Posterior cingulate gyrus (tissue), 11 donors: ENCODE measurements at regions not wholly inside any gene's neighbourhood (a gene's known extent, or its start where the extent isn't known, plus 50 kb on each side); places are given as distances from the start of the nearest gene placed in this dataset.
A peak's percentile ranks its signal among the peaks of the same experiment; 100 is the strongest.

Source experiments
- DNase-seq, 10 donors: peaks; one replicate each; pipeline versions ENCODE4 v3.0.0 to v3.0.0-alpha.2; 2020 to 2021; ENCODE audit warnings: mixed read lengths in 3 of 10
- intact Hi-C: fragments of 100-400 bp; cut with DNase I; formaldehyde crosslinking; loops from one replicate; pipeline ENCODE4 v1.15.1; 2023

DNA sequence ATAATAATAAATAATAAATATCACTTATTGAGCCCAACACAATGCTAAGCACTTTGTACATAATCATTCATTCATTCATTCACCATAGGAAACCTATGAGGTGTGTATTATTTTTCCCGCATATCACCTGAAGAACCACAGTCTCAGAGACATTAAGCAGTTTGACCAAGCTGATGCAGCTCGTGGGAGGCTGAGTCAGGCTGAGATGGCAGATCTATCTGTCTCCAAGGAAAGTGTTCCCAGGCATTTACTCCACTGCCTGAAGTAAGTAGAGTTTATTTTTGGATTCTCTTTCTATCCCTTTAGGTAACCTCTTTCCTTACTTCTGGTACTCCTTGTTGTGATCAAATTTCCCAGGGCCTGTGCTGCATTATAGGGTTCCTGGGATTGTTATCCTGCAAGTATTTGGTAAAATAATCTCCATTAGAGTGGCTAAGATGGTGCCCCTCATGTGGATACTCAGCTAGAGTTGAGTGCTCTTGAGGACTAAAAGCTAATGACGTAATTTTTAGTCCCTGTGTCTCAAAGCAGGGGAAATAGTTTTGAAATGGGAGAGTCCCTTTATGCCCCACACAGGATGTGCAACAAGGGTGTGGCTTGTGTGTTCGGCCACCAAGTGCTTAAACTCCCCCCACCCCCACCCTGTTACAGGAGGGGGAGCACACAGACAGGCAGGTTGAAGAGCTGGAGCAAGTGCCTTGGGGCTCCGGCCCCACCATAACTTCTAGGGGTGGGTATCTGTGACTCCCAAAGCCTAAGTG lies 467.0 kb downstream of the STIM2 start:
- intact Hi-C loops, result no loop called here

DNA sequence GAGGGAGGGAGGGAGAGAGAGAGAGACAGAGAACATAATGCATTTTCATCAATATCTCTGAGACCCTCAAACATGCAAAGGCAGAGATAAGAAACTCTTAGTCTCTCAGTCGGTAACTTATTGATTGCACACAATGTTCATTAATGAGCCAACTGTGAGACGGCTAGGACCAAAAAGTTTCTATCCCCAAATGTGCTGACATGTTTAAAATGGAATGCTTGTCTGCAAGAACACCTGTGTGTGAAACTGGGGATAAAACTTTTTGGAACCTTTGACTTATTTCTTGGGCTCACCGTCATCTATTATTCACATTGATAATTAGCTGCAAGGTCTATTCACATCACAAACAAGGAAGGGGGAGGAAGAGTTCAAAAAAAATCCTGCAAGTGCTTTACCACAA lies 477.9 kb downstream of the STIM2 start:
- DNase-seq, result no peak
- intact Hi-C loops, result no loop called here

More for the DNA sequence above, 467.0 kb downstream of the STIM2 start:
- no peak for DNase-seq

DNA sequence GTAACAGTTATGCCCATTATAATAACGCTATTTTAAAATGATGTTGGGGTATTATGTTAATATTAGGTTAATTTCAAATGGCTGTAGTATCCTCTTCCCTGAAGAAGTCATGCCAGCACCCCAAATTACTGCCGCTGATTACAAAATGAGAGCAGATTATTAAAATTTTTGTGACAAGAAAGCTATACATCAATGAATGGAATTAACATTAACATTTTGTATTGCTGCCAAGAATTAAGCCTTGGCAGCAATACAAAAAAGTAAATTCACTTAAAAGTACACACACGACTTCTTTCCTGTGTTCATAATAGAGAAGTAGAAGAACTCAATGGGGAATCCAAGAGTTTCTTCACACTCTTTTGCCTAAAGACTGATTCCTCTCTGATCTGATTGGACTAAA lies 482.8 kb downstream of the STIM2 start:
- intact Hi-C loops, result no loop called here
- no peak for DNase-seq

DNA sequence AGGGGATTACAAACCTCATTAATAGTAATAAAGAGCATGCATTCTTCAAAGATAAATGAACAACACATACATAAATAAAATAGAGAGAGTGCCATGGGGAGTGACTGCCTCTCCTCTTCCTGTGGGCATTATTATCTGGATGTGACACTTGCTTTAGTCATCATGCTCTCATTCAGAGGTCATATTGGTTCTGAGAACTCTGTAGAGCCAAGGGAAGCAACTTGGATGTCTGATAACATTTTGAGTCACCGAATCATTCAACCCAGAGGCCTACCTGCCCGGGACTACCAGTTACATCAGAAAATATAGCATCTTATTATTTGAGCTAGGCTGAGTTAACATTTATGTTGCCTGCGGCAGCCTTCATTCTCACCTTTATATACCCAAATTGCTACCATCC lies 489.5 kb downstream of the STIM2 start:
- intact Hi-C loops, result no loop called here
- DNase-seq, result no peak

DNA sequence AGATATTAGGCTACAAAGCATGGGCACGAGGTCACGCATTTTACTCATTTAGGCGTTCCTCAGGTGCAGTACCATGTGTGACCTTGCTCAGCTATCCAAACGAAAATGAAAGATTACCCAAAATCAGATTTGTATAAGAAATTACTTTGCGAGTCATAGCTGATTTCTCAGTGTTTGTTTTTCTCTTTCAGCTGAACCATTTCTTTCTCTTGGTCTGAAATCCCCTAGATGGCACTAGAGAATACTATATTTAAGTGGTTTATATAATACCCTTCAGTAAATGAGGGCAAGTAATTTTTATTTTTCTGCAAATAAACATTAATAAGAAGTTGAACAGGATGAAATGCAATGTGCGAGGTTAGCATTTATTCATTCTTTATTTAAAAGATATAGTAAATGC lies 496.6 kb downstream of the STIM2 start:
- no peak for DNase-seq
- intact Hi-C loops, result no loop called here

DNA sequence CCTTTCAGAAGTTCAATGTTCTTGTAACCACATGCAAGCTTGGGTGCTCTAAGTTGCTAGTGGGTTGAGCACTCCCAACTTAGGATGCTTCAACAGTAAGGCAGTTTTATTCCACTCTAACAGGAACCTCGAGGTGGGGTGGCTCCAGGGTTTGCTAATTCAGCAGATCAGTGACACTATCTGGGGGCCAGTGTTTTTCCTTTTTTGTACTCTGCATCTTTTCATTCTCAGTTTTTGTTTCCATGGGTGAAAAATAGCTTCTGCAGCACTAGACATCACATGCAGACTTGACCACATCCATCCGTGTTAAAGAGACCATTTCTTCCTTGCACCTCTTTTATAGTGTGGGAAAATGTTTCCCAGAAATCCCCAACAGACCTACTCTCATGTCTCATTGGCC lies 497.6 kb downstream of the STIM2 start:
- no peak for DNase-seq
- intact Hi-C loops, result no loop called here

DNA sequence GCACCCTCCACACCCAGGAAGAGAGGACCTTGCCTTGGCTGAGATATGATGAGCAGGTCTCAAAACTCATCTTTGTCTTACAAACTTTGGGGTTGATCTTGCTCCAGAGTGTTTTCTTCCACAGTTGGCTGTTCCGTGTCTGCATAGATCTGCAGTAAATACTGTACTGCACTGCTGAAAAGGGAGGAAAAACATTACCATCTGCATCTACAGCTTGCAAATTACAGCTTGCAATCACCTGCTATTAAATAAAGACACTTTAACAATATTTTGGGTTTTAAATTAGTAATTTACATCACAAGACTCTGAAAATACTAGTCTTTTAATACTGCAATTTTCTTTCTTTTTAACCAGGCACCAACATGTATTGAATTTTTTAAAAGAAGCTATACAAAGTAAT lies 499.5 kb downstream of the STIM2 start:
- intact Hi-C loops, result no loop called here
- no peak for DNase-seq

DNA sequence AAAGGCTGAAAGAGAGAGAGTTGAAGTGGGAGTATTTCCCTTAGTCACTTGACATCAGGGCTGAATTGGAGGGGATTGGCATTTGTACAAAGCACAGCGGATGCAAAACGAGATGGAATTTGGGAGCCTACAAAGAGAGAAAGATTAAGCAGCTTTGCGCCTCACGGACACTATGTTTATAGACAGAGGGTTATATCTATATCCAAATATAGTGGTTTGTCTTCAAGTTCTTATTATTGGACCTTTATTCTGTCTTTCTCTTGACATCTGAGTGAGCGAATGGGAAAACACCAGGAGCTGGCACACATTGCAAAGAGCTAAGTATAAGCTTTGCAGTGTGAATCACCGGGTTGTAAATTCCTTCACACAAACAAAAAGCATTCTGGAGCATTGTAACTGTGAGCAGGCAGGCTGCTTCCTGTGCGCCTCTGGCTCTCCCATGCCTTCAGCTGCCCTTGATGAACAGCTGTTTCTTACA lies 500.2 kb downstream of the STIM2 start:
- peak in 4 of 10 donors; percentile 6 to 80 (median 44) for DNase-seq
- intact Hi-C loops, result no loop called here

DNA sequence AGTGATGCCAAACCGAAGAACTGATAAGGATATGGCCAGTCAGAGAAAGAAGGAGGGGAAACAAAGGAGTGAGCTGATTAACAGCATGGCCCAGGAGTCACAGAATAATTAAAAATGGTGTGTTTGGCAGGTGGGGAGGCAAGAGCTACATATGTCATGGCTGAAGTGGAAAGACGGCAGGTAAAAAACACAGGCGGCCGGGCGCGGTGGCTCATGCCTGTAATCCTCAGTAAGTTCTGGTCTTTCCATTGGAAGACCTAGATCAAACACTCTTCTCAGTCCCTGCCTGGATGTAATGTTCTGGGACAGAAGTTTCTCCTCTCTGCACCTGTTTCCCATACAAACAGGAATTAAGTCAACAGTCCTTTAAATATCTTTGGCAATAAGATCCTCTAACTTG lies 503.9 kb downstream of the STIM2 start:
- DNase-seq, result peak in 2 of 10 donors; percentile 53 to 56
- intact Hi-C loops, result no loop called here

DNA sequence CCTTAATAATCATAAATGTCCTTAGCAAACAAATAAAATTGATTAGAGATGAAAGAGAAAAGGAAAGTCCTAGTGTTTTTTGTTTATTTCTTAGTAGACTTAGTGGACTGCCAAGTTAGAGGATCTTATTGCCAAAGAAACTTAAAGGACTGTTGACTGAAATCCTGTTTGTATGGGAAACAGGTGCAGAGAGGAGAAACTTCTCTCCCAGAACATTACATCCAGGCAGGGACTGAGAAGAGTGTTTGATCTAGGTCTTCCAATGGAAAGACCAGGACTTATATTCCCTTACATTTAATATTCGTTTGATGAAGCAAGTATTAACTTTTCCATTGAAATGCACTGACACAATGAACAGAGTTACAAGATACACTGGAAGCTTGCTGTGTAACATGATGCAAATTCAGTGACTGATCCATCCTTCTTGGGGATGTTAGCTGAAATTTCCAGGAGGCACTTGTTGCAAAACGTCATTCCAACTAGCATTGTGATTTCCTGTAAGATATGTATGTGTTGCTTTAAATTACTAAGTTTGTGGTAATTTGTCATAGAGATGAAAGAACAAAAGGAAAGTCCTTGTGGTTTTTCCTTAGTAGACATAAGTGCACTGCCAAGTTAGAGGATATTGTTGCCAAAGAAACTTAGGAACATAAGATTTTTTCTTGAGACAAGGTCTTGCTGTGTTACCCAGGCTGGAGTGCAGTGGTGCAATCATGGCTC lies 505.6 kb downstream of the STIM2 start:
- intact Hi-C loops, result no loop called here
- DNase-seq, result no peak

DNA sequence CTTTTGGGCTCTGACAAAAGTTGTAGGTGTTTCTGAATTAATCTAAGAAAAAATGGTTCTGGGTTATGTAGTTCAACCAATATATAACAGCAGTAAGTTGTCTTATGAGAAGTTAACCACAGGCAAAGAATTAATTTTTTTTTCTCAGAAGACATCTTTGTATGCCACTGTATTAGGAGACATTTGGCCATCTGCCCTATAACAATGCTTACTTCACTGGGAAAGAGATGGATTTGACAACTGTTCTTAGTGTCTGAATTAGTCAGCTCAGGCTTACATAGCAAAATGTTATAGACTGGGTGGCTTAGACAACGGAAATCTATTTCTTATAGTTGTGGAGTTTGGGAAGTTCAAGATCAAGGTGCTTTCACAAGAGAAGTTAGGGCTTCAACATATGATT lies 508.1 kb downstream of the STIM2 start:
- DNase-seq, result no peak
- intact Hi-C loops, result no loop called here

DNA sequence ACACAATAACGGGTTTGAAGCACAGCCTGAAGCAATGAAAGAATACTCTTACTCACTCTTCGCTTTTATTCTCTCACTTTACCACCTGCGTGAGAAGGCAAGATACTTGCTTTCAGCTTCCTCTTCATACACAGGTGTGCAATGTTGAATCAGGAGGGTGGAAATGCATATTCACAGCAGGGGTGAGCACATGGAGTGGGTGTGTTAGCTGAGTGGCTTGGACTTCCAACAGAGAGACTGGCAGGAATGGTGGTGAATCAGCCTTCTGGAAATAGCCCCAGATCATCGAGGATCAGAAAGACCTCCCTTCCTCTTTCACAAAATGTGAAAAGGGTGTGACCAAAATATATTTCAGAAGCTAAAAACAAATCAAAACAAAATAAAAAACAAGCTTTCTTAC lies 521.2 kb downstream of the STIM2 start:
- intact Hi-C loops, result no loop called here
- no peak for DNase-seq

DNA sequence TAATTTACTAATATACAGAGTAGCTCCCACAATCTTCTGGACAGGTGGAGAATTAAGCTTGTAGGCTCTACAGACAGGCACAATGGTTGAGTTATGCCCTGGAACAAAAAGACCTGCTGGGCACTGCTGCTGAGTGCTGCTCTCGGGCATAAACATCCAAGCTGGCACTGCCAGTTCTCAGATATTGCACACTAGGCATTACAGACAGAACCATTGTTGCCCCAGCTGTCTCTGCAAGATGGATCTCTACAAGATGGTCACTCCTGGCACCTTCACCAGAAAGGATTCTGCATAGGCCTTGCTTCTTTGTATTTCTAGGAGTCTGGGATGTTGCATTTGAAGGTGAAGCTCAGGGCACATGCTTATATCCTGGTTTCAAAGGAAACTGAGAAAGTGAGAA lies 527.1 kb downstream of the STIM2 start:
- DNase-seq, result peak in 3 of 10 donors; percentile 5 to 73 (median 12)
- intact Hi-C loops, result no loop called here

DNA sequence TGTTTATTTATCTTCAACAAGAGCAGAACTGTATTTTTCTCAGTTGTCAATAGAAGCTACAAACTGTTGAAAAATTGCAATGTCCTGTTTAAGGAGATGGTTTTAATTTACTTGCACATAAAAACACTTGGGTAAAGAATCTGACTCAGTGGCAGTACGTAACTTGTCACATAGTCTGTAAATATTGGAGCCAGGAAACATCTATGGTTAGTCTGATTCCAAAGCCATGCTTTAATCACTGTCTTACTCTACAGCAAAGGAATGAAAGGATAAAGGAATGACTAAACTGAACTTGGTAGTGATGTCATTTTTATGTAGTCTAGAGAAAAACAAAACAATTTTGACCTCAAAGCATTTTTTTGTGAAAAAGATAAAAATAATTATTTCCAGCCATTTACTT lies 537.2 kb downstream of the STIM2 start:
- no peak for DNase-seq
- intact Hi-C loops, result no loop called here

DNA sequence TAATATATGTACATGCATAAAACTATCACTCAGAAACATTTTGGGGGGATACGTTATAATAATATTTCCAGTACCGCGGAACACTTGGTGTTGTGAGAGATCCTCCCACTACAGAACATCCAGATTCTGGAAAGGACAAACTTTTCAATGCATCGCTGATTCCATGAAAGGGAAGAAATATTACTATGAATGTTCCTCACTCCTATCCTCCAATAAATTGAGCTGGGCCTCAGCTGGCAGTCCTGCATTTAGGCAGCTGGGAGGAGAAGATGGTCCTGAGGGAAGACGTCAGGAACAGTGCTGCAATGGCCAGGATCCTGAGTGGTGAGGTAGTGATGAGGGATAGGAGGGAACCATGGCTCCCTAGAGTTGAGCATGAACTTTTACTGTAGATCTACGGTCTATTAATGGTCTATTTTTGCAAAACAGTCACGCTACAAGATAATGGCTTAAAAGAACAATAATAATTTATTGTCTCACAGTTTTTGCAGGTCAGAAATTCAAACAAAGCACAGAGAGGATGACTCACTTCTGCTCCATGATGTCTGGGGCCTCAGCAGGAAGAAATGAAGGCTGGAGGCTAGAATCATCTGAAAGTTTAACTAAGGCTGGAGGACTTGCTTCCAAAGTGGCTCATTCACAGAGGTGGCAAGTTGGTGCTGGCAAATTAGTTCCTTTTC lies 538.1 kb downstream of the STIM2 start:
- intact Hi-C loops, result no loop called here
- DNase-seq, result no peak

DNA sequence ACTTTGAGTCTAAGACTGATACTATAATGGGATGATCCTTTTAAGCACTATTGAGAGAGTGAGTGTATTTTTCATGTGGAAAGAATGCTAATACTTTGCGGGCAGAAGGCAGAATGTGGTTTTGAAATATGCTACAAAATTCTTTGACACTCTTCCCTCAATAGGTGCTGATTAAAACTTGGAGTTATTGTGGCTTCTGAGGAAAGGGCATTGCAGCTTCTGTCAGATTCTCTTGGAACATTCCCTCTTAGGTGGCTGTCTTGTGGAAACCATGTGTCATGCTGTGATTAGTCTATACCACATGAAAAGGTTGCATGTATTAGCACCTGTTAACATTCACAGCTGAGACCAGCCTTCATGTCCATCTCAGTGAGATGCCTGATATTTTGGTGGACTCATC lies 547.0 kb downstream of the STIM2 start:
- intact Hi-C loops, result no loop called here
- no peak for DNase-seq

DNA sequence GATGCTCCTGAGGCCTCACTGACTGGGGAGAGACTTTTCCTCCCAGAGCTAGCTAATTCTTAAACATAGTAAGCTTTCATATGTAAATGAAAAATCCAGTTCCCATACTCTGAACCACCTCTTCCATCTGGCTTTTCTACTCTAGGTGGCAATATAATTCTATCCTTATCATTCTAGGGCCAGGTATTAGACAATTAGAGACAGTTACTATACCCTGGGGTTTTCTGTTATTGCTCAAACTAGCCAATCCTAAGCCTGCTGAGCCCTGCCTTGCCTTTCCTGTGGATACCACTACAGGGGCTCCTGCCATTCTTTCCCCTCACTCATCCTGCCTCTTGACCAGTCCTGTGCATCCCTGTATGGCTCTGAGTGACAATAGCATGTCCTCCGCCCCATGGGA lies 552.0 kb downstream of the STIM2 start:
- intact Hi-C loops, result no loop called here
- DNase-seq, result no peak

DNA sequence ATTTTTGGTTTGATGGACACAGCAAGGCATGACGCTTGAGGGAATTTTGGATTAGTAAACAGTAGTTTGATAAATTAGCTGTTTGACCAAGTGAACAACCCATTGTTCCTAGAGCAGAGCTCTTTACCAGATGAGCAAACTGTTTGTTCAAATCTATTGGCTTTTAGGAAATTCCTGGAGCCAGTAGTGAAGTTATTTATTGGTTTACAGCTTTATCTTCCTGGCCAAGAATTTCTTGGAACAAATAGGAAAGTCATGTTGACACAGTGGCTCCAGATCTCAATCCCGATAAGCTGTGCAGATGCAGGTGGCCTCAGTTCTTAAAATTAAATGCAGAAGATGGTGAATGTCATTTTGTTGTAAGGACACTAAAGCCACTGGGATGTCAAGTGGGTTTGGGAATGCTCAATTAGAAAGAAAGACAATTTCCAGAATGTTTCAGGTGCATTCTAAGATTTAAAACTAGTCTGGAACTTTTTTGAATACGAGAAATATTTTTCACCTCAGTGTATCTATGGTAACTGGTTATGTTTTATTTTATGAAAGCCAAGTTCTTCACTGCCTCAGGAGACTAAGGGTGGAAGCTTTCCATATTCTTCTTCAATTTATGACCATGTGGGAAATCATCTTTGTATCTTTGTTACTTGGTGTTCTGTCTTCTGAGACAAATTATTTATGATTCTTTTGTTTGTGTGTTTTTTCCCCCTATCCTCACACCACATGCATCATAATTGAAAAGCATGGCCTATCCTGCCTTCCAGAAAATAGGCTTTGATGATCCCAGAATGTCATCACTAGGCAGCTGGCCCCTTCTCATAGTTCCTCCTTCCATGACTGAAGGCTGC lies 554.5 kb downstream of the STIM2 start:
- DNase-seq, result no peak

DNA sequence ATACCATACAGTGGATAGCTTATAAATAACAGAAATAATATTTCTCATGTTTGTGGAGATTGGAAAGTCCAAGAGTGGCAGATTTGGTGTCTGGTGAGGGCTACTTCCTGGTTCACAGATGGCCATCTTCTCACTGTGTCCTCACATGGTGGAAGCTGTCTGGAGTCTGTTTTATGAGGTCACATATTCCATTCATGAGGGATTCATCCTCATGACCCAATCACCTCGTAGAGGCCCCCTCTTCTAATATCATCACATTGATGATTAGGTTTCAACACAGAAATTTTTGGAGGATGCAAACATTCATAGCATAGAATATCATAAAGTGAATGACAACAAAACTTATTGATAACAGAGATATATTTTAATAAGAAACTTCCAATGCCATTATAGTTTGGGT lies 568.0 kb downstream of the STIM2 start:
- DNase-seq, result no peak
- intact Hi-C loops, result no loop called here

More for the DNA sequence above, 554.5 kb downstream of the STIM2 start:
- intact Hi-C loops, result no loop called here

DNA sequence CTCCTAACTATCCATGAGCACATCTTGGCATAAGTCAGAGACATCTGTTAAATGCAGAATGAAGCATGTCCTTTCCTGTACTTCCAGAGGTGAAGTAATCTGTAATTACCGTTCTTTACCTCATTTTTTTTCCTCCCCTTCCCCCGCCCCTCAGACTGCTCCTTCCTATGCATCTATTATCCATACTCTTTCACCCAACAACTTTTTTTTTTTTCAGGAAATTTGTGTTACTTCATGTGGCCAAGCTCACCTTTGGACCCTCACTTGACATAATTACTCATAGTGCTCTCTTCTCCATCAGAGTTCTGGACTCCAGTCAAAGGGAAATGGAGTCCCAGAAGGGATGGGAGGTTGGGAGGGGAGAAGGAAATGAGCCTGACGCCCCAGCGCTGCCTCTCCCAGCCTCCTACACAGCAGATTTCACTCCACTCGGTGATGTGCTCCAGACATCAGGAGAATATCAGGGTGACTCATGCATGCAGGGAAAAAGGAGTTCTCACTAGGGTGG lies 568.8 kb downstream of the STIM2 start:
- intact Hi-C loops, result no loop called here
- DNase-seq, result no peak
